NCI-H2029 treated with DMSO at 0.1 percent for 48 hours (cell line): ENCODE measurements at regions not wholly inside any gene's neighbourhood (a gene's known extent, or its start where the extent isn't known, plus 50 kb on each side); places are given as distances from the start of the nearest gene placed in this dataset.

Source experiments
- DNase-seq: peaks from one replicate; lab custom pipeline; 2025; lab: John Stamatoyannopoulos, UW

GRCh38 chr12:87930033-87930432, 99.2 kb downstream of the C12orf50 start:
- DNase-seq = no peak

GRCh38 chr12:87929346-87929745, 99.9 kb downstream of the C12orf50 start:
- no peak for DNase-seq

- DNase-seq = no peak
These were observed 101.2 kb downstream of the C12orf50 start for GRCh38 chr12:87928031-87928430.

GRCh38 chr12:87925021-87925420, 104.2 kb downstream of the C12orf50 start:
- DNase-seq = no peak

GRCh38 chr12:87924149-87924548, 105.1 kb downstream of the C12orf50 start:
- no peak for DNase-seq

GRCh38 chr12:87923361-87923760, 105.8 kb downstream of the C12orf50 start:
- no peak for DNase-seq

GRCh38 chr12:87922736-87923135, 106.5 kb downstream of the C12orf50 start:
- no peak for DNase-seq

GRCh38 chr12:87921621-87922020, 107.6 kb downstream of the C12orf50 start:
- DNase-seq = no peak

GRCh38 chr12:87920139-87920538, 109.1 kb downstream of the C12orf50 start:
- no peak for DNase-seq

GRCh38 chr12:87901457-87901856, 127.7 kb downstream of the C12orf50 start:
- DNase-seq = no peak

GRCh38 chr12:87897662-87898061, 131.5 kb downstream of the C12orf50 start:
- no peak for DNase-seq

- DNase-seq = no peak
These were observed 145.4 kb downstream of the C12orf50 start for GRCh38 chr12:87883806-87884205.

- DNase-seq = no peak
These were observed 150.1 kb downstream of the C12orf50 start for GRCh38 chr12:87879141-87879540.

GRCh38 chr12:87870493-87871460, 158.4 kb downstream of the C12orf50 start:
- no peak for DNase-seq

GRCh38 chr12:87870061-87870460, 159.1 kb downstream of the C12orf50 start:
- no peak for DNase-seq

- no peak for DNase-seq
These were observed 162.5 kb downstream of the C12orf50 start for GRCh38 chr12:87866578-87867292.

GRCh38 chr12:87861791-87862190, 167.4 kb downstream of the C12orf50 start:
- DNase-seq = no peak

GRCh38 chr12:87853448-87854003, 175.7 kb downstream of the C12orf50 start:
- DNase-seq = no peak

GRCh38 chr12:87849074-87849473, 180.1 kb downstream of the C12orf50 start:
- no peak for DNase-seq

- DNase-seq = peak; percentile 76
These were observed 180.8 kb downstream of the C12orf50 start for GRCh38 chr12:87848248-87848868.

GRCh38 chr12:87847147-87847546, 182.1 kb downstream of the C12orf50 start:
- no peak for DNase-seq

- DNase-seq = no peak
These were observed 183.2 kb downstream of the C12orf50 start for GRCh38 chr12:87846045-87846444.
